Lung microvascular endothelial cell (primary cell): ENCODE measurements at regions not wholly inside any gene's neighbourhood (a gene's known extent, or its start where the extent isn't known, plus 50 kb on each side); places are given as distances from the start of the nearest gene placed in this dataset.

Experiments used
- DNase-seq, 2 donors: peaks; one replicate each; pipeline versions ENCODE4 v3.0.0 to v3.0.0-alpha.2; 2010; ENCODE audit warnings: low read depth in 2 of 2

GRCh38 chr14:97441740-97442362 lies 644.7 kb downstream of the VRK1 start:
- no peak for DNase-seq

DNA sequence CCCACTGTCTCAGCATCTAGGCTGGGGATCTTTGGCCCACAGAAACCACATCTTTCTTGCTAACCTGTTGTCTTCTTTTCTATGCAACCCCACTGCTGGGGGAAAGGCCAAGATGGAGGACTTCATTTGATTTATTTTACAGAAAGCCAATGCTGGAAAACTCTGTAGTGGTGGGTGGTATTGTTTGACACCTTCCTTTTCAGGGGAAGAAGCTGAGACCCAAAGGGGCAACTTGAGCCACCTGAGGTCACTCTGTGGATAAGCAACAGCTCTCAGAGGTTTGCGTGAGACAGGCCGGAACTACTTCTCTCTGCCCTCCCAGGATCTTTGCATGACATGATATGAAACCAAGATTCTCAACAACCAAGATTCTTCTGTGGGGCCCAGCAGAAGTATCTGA lies 645.2 kb downstream of the VRK1 start:
- no peak for DNase-seq

DNA sequence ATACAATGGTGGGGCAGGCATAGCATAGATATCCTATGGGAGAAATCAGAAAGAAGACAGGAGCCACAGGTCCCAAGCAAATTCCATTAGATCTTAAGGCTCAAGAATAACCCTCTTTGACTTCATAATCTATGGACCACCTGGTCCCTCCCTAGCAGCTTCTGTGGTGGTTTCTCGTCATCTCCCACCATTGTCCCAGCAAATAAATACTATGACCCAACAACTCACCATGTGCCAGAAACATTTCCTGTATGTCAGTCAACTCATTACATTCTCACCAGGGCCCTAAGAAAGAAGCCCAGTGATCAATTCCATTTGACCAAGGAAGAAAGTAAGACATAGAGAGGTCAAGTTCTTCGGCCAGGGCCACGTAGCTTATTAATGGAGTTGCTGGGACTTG lies 646.2 kb downstream of the VRK1 start:
- no peak for DNase-seq

DNA sequence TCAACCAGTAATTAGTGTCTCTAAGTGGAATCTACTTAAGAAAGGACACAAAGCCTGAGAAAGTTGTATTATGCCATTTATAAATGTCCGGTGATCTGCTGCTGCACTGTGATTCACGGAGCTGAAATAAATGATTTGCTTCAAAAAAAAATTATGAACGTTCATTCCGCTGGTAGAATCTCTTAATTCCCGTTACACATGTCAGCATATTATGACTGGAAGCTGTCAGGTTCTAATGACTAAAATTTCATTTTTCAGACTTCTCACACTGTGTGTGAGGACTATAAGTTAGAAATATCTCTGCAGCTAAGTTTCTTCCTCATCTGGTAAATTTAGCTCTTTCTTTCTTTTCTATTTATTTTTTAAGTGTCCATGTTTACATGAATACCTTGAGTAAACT lies 647.1 kb downstream of the VRK1 start:
- DNase-seq, result no peak

DNA sequence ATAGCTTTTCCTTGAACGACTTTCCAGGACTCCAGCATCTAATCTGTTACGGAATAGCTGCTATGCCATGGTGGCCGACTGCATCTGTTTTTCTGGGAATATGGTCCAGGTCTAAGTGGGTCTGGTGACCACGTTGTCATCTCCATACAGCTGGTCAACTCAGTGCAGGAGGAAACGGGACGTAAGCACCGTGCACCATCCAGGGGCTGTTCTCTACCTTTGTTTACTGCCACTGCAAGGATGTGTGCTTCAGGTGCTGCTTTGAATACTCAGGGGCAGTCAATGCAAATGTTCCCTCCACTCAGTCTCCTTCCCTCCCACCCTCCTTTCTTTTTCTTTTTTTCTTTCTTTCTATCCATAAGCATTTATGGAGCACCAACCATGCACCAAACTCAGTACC lies 648.2 kb downstream of the VRK1 start:
- DNase-seq, result no peak

DNA sequence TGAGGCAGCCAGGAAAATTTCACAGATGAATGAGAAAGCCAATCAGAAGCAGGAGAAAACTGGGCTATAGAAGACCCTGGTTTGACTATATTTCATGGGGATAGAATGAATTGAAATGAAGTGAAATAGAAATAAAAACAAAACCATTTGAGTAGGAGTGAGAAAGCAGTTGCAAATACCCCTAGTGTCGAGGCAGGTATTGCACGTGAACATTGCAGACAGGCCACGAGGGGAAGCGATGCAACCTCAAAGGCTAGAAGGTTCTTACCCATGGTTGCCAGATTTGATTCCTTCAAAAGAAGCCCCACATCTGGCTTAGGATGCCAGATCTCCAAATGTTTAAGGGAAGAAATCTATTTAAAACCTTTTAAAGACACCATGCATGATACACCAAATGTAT lies 648.9 kb downstream of the VRK1 start:
- no peak for DNase-seq

DNA sequence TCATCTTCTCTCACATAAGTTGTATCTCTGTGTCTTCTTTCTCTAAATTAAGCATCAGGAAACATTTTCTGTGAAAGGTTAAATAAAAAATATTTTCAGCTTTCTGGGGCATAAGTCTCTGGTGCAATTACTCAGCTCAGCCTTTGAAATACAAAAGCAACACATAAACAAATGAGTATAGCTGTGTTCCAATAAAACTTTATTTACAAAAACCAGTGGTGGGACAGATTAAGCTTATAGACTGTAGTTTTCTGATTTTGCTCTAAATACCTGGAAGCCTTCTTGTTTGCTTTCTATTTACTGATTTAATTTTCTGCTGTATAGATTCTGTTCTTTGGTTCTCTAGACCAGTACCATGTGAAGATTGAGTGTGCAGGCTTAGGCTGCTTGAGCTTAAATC lies 655.1 kb downstream of the VRK1 start:
- DNase-seq, result no peak

GRCh38 chr14:97453991-97454390 lies 656.8 kb downstream of the VRK1 start:
- no peak for DNase-seq

DNA sequence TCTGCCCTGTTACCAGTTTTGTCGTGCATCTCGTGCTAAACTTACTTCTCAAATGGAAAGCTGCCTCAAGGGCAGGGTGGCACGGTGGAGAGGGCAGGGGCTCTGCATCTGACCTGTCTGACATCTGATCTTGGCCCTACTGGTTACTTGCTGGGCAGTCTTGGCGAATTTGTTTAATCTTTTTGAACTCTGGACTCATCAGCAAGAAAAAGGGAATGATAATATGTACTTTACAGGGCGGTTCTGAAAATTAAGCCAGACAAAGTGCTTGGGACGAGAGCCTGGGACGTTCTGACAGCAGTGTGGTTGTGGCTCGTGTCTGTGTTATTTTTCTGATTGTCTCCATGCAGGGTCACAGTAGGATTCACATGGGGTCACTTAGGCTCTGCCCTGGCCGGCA lies 659.3 kb downstream of the VRK1 start:
- DNase-seq, result no peak

DNA sequence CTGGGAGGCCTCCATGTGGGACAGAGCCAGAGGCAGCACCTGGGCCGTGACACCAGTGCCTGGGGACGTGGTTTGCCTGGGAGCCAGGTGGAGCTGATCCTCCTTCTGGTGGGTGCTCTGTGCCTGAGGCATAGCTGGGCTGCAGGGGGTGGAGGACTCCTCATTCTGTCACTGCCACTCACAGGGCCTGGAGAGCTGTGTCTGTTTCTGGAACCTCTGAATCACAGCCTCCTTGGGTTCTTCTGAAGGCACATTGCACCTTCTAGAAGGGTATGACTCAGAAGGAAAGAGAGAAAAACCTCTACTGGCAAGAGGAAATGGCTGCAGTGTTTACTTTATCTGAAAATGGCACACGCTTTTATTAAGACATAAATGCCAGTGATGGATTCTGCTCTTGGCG lies 659.8 kb downstream of the VRK1 start:
- no peak for DNase-seq

DNA sequence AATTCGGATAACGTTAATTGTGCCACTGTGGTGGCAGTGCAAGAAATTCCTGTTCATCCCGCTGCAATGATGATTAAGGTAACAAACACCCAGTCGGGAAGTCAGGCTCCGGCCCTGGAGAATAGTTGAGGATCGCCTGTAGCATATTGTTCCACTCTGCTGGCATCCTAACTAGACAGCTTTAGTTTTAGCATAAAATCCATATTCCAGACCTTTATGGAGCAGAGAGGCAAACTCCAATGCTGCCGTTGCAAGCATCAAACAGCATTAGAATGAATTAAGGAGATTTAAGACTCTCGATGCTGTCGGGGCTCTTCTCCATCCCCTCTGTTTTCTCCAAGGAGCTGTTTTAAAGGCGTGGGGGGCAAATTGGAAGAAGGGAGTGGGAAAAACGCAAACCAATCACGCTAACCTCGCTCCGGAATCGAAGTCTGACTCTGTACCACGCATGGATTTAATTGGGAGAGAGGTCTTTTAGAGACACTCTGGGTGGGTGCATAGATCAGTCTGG lies 660.4 kb downstream of the VRK1 start:
- no peak for DNase-seq

DNA sequence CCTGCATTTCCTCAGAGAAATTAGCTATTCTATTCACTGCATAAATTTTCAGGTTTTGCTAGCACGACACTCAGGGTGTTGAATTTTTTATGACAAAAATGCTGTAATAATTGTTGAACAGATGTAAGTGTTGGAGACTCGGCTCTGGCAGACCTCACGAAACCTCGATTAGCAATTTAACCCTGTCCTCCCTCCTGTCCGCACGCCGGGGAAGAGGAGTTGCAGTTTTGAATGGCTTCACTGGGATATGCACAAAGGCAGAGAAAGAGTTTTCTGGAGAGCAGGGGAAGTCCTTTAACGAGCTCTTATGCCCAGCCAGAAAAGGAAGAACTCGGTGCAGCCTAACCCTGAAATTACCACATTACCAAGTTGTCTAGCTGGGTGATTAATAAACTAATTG lies 661.1 kb downstream of the VRK1 start:
- DNase-seq, result no peak

DNA sequence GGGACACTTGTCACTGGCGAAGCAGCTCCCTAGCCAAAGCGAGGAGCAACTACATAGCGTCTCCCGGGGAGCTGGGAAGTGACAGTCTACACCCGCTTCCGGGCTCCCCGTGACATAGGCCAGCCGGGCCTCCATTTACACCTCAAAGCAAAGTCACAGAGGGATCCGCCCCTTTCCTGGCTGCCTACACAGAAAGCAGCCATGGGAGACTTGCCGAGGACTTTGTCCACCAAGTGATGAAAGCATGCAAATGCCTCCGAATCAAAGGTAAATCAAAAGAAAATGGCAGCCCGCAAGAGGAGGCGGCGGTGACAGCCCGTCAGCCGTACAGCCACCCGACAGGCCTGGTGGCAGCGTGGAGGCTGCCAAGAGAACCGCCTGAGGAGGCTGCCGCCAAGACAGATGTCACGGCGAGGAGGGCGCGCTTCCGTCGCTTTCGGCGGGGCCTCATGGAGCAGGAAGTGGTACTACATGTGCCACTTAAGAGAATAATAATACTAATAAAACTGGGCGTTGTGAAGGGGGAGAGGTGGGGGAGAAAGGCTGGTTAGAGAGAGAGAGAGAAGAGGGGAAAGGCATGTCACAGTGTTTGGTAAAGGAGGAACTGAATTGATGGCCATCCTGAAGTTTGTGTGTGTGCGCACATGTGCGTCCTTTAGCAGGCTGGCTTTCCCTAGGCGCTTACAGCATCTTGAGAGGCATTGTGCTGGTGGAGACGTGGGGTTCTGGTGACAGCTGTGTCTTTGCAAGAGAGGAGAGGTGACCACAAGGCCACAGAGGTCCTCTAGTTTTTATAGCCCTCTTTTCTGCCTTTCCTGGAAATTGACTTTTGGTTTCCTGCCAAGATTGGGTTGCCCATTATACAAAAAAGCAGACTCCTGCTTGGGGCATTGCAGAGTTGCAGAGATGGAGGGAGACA lies 661.7 kb downstream of the VRK1 start:
- no peak for DNase-seq

- DNase-seq, result no peak
Measured at GRCh38 chr14:97462081-97462480, 664.9 kb downstream of the VRK1 start.

GRCh38 chr14:97468220-97468619 lies 671.0 kb downstream of the VRK1 start:
- no peak for DNase-seq

DNA sequence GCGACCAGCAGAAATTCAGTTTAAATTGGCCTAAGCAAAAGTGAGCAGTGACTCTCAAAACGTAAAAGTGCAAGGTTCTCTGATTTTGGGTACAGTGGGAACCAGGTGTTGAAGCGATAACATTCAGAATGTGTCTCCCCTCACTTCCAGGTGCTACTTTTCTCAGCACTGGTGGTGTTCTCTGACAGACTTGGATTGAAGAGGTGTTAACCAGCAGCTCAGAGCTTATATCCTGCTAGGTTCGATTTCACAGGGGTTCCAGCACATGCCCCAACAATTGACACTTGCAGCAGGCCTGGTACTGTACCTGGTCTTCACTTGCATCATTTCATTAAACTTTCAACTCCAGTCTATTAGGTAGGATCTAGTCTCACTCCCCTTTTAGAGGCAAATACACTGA lies 680.2 kb downstream of the VRK1 start:
- no peak for DNase-seq

- no peak for DNase-seq
Measured at GRCh38 chr14:97485201-97485600, 688.0 kb downstream of the VRK1 start.

DNA sequence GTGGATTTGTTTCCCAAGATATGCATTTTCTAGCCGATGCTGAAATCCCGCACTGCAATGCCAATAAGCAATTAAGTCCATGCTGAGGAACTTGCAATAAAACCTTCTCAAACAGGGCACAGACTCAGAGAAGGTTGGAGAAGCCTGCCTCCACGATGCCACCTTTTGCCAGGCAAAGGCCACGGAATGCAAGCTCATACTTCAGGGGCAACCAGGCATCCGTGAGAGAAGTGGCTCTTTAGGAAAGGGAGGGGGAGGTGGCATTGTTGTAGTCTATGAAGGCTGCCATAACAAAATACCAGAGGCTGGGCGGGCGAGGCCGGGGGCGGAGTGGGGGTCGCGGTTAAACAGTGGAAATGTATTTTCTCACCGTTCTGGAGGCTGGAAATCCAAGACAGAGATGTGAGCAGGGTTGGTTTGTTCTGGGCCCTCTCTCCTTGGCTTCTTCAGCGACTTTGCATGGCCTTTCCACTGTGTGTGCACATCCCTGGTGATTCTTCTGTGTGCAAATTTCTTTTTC lies 689.5 kb downstream of the VRK1 start:
- DNase-seq, result no peak

DNA sequence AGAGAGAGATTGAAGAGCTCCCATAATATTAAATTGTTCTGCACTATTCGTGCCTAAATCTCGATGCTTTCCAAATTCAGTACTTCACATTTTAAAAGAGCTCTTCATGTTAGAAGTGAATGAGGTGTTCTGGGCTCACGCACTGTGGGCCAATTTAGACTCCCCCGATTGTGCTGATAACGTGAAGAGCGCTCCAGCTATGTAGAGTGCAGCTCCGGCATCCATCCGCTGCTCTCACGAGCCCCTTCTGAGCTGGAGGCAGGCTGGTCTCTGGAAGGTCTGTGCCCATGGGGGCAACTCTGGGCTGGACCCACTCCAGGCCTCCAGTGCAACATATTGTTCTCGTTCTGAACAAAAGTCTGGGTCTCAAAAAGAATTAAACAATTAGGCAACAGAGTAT lies 692.6 kb downstream of the VRK1 start:
- DNase-seq, result no peak

DNA sequence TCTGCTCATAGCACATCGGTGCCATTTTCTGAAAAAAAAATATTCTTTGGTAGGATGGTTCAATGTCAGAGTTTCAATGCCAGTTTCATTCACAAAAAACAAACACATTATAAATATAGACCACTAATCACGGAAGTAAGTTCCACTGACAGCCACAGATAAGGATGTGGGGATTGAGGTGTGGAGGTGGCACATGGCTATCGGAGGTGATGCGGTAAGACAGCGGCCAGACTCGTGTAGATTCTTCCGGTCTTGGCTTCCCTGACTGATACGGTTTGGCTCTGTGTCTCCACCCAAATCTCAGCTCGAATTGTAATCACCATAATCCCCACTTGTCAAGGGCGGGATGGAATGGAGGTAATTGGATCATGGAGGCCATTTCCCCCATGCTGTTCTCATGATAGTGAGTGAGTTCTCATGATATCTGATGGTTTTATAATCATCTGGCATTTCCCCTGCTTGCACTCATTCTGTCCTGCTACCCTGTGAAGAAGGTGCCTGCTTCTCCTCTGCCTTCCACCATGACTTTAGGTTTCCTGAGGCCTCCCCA lies 693.4 kb downstream of the VRK1 start:
- no peak for DNase-seq

- no peak for DNase-seq
Measured at GRCh38 chr14:97491697-97492096, 694.5 kb downstream of the VRK1 start.

DNA sequence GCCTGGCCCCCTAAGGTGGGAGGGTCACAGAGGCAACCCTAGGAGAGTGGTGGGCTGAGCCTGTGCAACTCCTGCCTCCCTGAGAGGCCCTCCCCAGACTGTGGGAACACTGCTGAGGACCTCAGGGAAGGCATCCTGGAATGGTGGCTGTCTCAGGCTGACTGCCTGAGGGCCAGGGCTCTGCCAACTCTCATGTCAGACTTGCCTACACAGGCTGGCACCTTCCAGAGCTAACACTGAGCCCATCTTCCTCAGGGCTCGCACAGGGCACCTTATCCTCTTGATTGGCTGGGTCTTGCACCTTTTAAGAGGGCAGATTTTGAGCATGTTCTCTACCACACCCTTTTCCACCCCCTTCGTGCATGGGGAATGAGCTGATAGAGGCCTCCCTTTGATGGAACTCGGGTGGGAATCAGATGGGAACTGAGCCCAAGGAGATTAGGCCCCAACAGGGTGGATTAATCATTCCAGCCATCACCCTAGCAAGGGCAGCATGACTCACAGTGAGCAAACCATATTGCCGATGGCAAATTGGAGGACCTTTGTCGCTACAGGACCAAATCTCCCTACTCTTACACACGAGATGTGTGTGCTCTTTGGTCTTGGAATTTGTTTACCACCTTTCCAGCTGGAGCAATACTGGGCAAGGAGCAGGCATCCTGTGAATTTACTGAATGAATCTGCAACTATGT lies 702.8 kb downstream of the VRK1 start:
- DNase-seq, result no peak
